K562 (cell line): ENCODE measurements at regions not wholly inside any gene's neighbourhood (a gene's known extent, or its start where the extent isn't known, plus 50 kb on each side); places are given as distances from the start of the nearest gene placed in this dataset.

Source experiments
- CREBBP ChIP-seq: IDR thresholded peaks from one replicate; pipeline ENCODE4 v1.6.1; 2012; ENCODE audit warnings: low read depth, mild to moderate bottlenecking, control low read depth, inconsistent platforms, low read length
- HMG20A ChIP-seq: fragments of 450-650 bp; formaldehyde crosslinking; conservative IDR thresholded peaks from 2 replicates; pipeline ENCODE4 v1.4.0; 2020; ENCODE audit warnings: mild to moderate bottlenecking, mixed read lengths
- MTF1 ChIP-seq: fragments of 250-450 bp; sonication (Bioruptor Pico); IDR thresholded peaks from 2 replicates; pipeline ENCODE4 v1.9.0; 2021; ENCODE audit warnings: moderate library complexity, mild to moderate bottlenecking, inconsistent platforms, borderline replicate concordance
- NCOA4 ChIP-seq: fragments of 450-650 bp; IDR thresholded peaks from 2 replicates; pipeline ENCODE4 v1.6.1; 2018; ENCODE audit warnings: mild to moderate bottlenecking; ENCODE audit not compliant: partially characterized antibody
- NCOA6 ChIP-seq: fragments of 450-650 bp; IDR thresholded peaks from 2 replicates; pipeline ENCODE4 v1.6.1; 2017; ENCODE audit warnings: mild to moderate bottlenecking
- NKRF ChIP-seq: fragments of 450-650 bp; IDR thresholded peaks from 2 replicates; pipeline ENCODE4 v1.6.1; 2016; ENCODE audit warnings: borderline replicate concordance
- PREB ChIP-seq: sonication (generic); formaldehyde crosslinking; IDR thresholded peaks from 2 replicates; pipeline ENCODE4 v1.8.1; 2023; ENCODE audit warnings: mild to moderate bottlenecking, missing genetic modification reagents
- TAF15 ChIP-seq: fragments of 200-400 bp; formaldehyde crosslinking; IDR thresholded peaks from 2 replicates; pipeline ENCODE4 v1.6.1; 2017; ENCODE audit warnings: mild to moderate bottlenecking, low read depth, low read length, moderate library complexity
- TFE3 ChIP-seq: fragments of 450-650 bp; formaldehyde crosslinking; IDR thresholded peaks from 2 replicates; pipeline ENCODE4 v1.4.0; 2020; ENCODE audit warnings: mild to moderate bottlenecking, mixed read lengths
- THAP12 ChIP-seq: fragments of 250-450 bp; sonication (Bioruptor Pico); IDR thresholded peaks from 2 replicates; pipeline ENCODE4 v1.9.0; 2021; ENCODE audit warnings: mild to moderate bottlenecking, inconsistent platforms
- TSHZ1 ChIP-seq: fragments of 250-450 bp; sonication (Bioruptor Pico); IDR thresholded peaks from 2 replicates; pipeline ENCODE4 v1.4.0; 2020; ENCODE audit warnings: mild to moderate bottlenecking, moderate library complexity
- ZBTB9 ChIP-seq: fragments of 450-650 bp; formaldehyde crosslinking; IDR thresholded peaks from 2 replicates; pipeline ENCODE4 v1.4.0; 2020; ENCODE audit warnings: mild to moderate bottlenecking, moderate library complexity
- ZNF347 ChIP-seq: fragments of 450-650 bp; formaldehyde crosslinking; IDR thresholded peaks from 2 replicates; pipeline ENCODE4 v1.4.0; 2020; ENCODE audit warnings: low read depth, mild to moderate bottlenecking, moderate library complexity
- ZNF764 ChIP-seq: fragments of 250-450 bp; sonication (Bioruptor Pico); IDR thresholded peaks from 2 replicates; pipeline ENCODE4 v1.4.0; 2020; ENCODE audit warnings: low read depth, mild to moderate bottlenecking, moderate library complexity

- TF ChIP-seq TSHZ1 (no peak), HMG20A (no peak), NCOA6 (no peak), TFE3 (CRISPR knock-in tag) (no peak), ZNF347 (CRISPR knock-in tag) (no peak), ZNF764 (CRISPR knock-in tag) (no peak), NKRF (no peak), ZBTB9 (CRISPR knock-in tag) (no peak), PREB (CRISPR knock-in tag) (no peak), MTF1 (CRISPR knock-in tag) (no peak), CREBBP (no peak), THAP12 (CRISPR knock-in tag) (no peak; the same call in 1 of the 2 replicates), NCOA4 (no peak), TAF15 (no peak)
Measured at GRCh38 chr19:28606269-28607032, 606.5 kb downstream of the UQCRFS1 start (continued).
